OCI-LY7 (cell line): ENCODE measurements at regions not wholly inside any gene's neighbourhood (a gene's known extent, or its start where the extent isn't known, plus 50 kb on each side); places are given as distances from the start of the nearest gene placed in this dataset.

Experiments used
- EZH2phosphoT487 ChIP-seq: fragments of 200-600 bp; sonication (generic); IDR thresholded peaks from 2 replicates; pipeline ENCODE4 v1.6.1; 2018; ENCODE audit warnings: low read depth, borderline replicate concordance, mild to moderate bottlenecking, mixed run types, antibody characterized with exemption, low read length, moderate library complexity, mixed read lengths
- TF ChIP-seq, protein P1 (sequence below): fragments of 200-600 bp; sonication (generic); conservative IDR thresholded peaks from 2 replicates; pipeline ENCODE4 v1.5.1; 2014; ENCODE audit warnings: mild to moderate bottlenecking, antibody characterized with exemption, low read length, moderate library complexity, mixed read lengths

DNA sequence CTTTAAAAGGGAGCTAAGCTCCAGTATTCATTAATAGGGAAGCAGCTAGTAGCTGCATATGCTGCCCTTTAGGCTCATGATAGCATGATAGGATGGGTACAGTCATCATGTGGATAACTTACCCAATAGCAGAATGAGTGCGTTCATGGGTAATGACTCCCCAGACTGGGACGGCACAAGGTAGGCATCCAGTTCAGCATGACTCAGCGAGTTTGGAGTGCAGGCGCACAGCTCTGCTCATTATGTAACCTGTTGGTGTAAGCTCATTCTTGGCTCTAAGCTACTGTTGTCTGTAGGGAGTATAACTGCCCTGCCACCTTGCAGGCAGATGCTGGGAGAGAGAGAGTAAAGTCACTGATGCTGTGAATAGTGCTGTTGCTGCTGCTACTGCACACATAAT is 209.2 kb upstream of the SYT4 start:
- TF ChIP-seq, protein P1, sequence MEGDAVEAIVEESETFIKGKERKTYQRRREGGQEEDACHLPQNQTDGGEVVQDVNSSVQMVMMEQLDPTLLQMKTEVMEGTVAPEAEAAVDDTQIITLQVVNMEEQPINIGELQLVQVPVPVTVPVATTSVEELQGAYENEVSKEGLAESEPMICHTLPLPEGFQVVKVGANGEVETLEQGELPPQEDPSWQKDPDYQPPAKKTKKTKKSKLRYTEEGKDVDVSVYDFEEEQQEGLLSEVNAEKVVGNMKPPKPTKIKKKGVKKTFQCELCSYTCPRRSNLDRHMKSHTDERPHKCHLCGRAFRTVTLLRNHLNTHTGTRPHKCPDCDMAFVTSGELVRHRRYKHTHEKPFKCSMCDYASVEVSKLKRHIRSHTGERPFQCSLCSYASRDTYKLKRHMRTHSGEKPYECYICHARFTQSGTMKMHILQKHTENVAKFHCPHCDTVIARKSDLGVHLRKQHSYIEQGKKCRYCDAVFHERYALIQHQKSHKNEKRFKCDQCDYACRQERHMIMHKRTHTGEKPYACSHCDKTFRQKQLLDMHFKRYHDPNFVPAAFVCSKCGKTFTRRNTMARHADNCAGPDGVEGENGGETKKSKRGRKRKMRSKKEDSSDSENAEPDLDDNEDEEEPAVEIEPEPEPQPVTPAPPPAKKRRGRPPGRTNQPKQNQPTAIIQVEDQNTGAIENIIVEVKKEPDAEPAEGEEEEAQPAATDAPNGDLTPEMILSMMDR = no peak
- no peak for TF ChIP-seq EZH2phosphoT487
